IMR-90 (cell line): ENCODE measurements at regions not wholly inside any gene's neighbourhood (a gene's known extent, or its start where the extent isn't known, plus 50 kb on each side); places are given as distances from the start of the nearest gene placed in this dataset.

ENCODE experiments used
- BHLHE40 ChIP-seq: fragments of 150-350 bp; IDR thresholded peaks from 2 replicates; pipeline ENCODE4 v1.6.1; 2016; ENCODE audit warnings: mild to moderate bottlenecking, low read depth, low read length
- CEBPB ChIP-seq: IDR thresholded peaks from 2 replicates; pipeline ENCODE4 v1.6.1; 2012; ENCODE audit warnings: low read depth, low read length, improper control_type of control experiment
- CTCF ChIP-seq: conservative IDR thresholded peaks from 2 replicates; pipeline ENCODE4 v1.5.1; 2012; ENCODE audit warnings: mild to moderate bottlenecking, low read depth, low read length, improper control_type of control experiment
- ELK1 ChIP-seq: fragments of 150-350 bp; IDR thresholded peaks from 2 replicates; pipeline ENCODE4 v1.6.1; 2016; ENCODE audit warnings: low read depth, mild to moderate bottlenecking, low read length, moderate library complexity, borderline replicate concordance
- FOS ChIP-seq: fragments of 150-350 bp; IDR thresholded peaks from 2 replicates; pipeline ENCODE4 v1.6.1; 2016; ENCODE audit warnings: low read depth, low read length
- MXI1 ChIP-seq: IDR thresholded peaks from 2 replicates; pipeline ENCODE4 v1.6.1; 2012; ENCODE audit warnings: low read depth, mild to moderate bottlenecking, low read length, moderate library complexity, borderline replicate concordance
- POLR2A ChIP-seq: IDR thresholded peaks from 2 replicates; pipeline ENCODE4 v1.6.1; 2012; ENCODE audit warnings: mild to moderate bottlenecking, low read depth, low read length
- RAD21 ChIP-seq: IDR thresholded peaks from 2 replicates; pipeline ENCODE4 v1.6.1; 2012; ENCODE audit warnings: low read length, improper control_type of control experiment
- RCOR1 ChIP-seq: IDR thresholded peaks from 2 replicates; pipeline ENCODE4 v1.6.1; 2012; ENCODE audit warnings: mild to moderate bottlenecking, low read length, improper control_type of control experiment; ENCODE audit not compliant: insufficient replicate concordance
- SMC3 ChIP-seq: fragments of 150-350 bp; IDR thresholded peaks from 2 replicates; pipeline ENCODE4 v1.6.1; 2016; ENCODE audit warnings: low read depth, mild to moderate bottlenecking, antibody characterized with exemption, low read length, moderate library complexity
- TF ChIP-seq, protein P1 (sequence below): fragments of 150-350 bp; IDR thresholded peaks from 2 replicates; pipeline ENCODE4 v1.6.1; 2017; ENCODE audit warnings: mild to moderate bottlenecking, antibody characterized with exemption, low read length, low read depth

DNA sequence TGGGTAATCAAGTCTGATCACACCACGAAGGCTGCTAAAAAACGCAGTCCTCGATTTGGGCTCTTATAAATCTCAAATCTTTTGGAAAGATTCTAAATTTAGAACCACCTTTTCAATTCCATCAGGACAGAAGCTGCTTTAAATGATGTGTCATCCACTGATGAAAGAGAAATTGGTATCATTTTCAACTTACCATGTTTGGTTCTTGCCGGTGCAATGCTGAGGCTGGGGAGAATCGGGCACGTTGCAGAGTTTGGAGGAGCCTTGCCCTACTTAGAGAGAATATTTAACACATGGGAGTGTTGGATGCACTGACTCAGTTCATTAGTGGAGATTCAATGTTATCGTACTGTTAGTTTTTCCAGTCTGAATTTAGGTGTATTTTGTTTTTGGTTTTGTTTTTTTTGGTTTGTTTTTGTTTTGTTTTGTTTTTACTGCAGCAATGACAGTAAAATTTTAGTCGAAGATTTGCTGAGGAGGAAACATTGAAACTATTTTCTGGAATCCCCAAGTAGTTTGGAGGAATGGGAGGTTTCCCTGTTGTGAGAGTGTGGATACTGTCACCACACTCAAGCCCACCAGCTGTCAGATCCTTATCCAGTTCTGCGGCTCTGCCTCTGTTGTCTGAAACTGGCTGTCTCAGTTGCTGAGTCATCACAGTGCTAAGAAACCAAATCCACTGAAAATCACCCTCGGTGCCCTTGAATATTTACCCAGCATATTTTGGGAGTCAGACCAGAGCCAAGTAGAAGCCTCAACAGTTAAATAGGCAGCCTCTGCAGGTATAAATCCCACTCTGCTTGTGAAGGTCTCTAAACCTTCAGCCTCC lies 497.0 kb downstream of the BTBD3 start:
- no peak for TF ChIP-seq CTCF
- no peak for TF ChIP-seq CEBPB
- TF ChIP-seq POLR2A: no peak
- no peak for TF ChIP-seq RAD21
- TF ChIP-seq, protein P1, sequence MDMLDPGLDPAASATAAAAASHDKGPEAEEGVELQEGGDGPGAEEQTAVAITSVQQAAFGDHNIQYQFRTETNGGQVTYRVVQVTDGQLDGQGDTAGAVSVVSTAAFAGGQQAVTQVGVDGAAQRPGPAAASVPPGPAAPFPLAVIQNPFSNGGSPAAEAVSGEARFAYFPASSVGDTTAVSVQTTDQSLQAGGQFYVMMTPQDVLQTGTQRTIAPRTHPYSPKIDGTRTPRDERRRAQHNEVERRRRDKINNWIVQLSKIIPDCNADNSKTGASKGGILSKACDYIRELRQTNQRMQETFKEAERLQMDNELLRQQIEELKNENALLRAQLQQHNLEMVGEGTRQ: no peak
- TF ChIP-seq BHLHE40: no peak
- TF ChIP-seq ELK1: no peak
- TF ChIP-seq SMC3: no peak
- TF ChIP-seq MXI1: no peak
- no peak for TF ChIP-seq FOS
- no peak for TF ChIP-seq RCOR1
